HepG2 (cell line): ENCODE measurements at regions not wholly inside any gene's neighbourhood (a gene's known extent, or its start where the extent isn't known, plus 50 kb on each side); places are given as distances from the start of the nearest gene placed in this dataset.

Experiments used
- CBX5 ChIP-seq: sonication (generic); formaldehyde crosslinking; IDR thresholded peaks from 2 replicates; pipeline ENCODE4 v1.4.0; 2020; ENCODE audit warnings: missing genetic modification reagents, borderline replicate concordance
- CCAR2 ChIP-seq: fragments of 200-400 bp; formaldehyde crosslinking; optimal IDR thresholded peaks from 2 replicates; pipeline ENCODE3; 2018; ENCODE audit warnings: low read depth, mild to moderate bottlenecking, low read length, moderate library complexity
- ETV6 ChIP-seq: sonication (generic); formaldehyde crosslinking; conservative IDR thresholded peaks from 2 replicates; pipeline ENCODE4 v1.4.0; 2020; ENCODE audit warnings: missing genetic modification reagents
- HNRNPH1 ChIP-seq: fragments of 200-400 bp; formaldehyde crosslinking; optimal IDR thresholded peaks from 2 replicates; pipeline ENCODE3; 2017; ENCODE audit warnings: mild to moderate bottlenecking, low read depth, low read length
- HNRNPK ChIP-seq: fragments of 200-400 bp; formaldehyde crosslinking; IDR thresholded peaks from 2 replicates; pipeline ENCODE4 v1.6.1; 2018; ENCODE audit warnings: low read length, low read depth, moderate library complexity, mild to moderate bottlenecking; ENCODE audit not compliant: poor library complexity, severe bottlenecking
- NFKBIZ ChIP-seq: IDR thresholded peaks from 2 replicates; pipeline ENCODE4 v1.6.1; 2018; ENCODE audit warnings: missing genetic modification reagents, missing compliant biosample characterization
- RFX5 ChIP-seq: IDR thresholded peaks from 2 replicates; pipeline ENCODE4 v1.6.1; 2011; ENCODE audit warnings: low read depth, low read length, improper control_type of control experiment
- SAP130 ChIP-seq: IDR thresholded peaks from 2 replicates; pipeline ENCODE4 v1.6.1; 2016; ENCODE audit warnings: low read depth
- ZFYVE20 ChIP-seq: sonication (generic); formaldehyde crosslinking; IDR thresholded peaks from 2 replicates; pipeline ENCODE4 v1.8.0; 2023; ENCODE audit warnings: low read depth, mild to moderate bottlenecking, moderate library complexity, missing genetic modification reagents, borderline replicate concordance
- ZNF766 ChIP-seq: sonication (generic); formaldehyde crosslinking; IDR thresholded peaks from 2 replicates; pipeline ENCODE4 v1.5.0; 2020; ENCODE audit warnings: missing genetic modification reagents, borderline replicate concordance
- TF ChIP-seq, protein P1 (sequence below): sonication (generic); formaldehyde crosslinking; IDR thresholded peaks from 2 replicates; pipeline ENCODE4 v1.5.0; 2020; ENCODE audit warnings: mild to moderate bottlenecking, missing genetic modification reagents, borderline replicate concordance
- TF ChIP-seq, protein P2 (sequence below): sonication (generic); formaldehyde crosslinking; IDR thresholded peaks from 2 replicates; pipeline ENCODE4 v1.4.0; 2020; ENCODE audit warnings: missing genetic modification reagents
- TF ChIP-seq, protein P3 (sequence below): sonication (generic); IDR thresholded peaks from 2 replicates; pipeline ENCODE4 v1.6.1; 2016; ENCODE audit warnings: low read depth, borderline replicate concordance
- TF ChIP-seq, protein P4 (sequence below): sonication (generic); formaldehyde crosslinking; IDR thresholded peaks from 2 replicates; pipeline ENCODE4 v1.8.0; 2022; ENCODE audit warnings: mild to moderate bottlenecking, missing genetic modification reagents, moderate library complexity

DNA sequence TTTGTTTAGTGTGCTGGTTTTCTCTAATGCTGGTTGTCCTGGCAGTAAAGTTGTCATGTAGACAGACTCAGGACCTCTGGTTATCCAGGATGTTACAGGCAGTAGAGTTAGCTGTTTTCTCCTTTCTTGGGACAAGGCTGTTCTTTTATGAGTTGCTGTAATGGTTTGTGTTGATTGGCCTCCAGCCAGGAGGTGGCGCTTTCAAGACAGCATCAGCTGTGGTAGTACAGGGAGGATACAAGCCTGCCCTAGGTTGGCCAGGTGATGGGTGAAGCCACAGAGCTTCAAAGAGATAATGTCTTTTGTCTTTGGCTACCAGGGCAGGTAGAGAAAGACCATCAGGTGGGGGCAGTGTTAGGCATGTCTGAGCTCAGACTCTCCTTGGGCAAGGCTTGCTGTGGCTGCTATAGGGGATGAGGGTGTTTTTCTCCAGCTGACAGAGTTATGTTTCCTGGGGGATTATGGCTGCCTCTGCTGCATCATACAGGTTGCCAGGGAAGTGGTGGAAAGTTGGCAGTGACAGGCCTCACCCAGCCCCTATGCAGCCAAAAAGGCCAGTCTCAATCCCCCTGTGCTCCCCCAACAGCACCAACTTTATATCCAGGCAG, 127.2 kb upstream of the TAB2 start (continued):
- TF ChIP-seq, protein P1, sequence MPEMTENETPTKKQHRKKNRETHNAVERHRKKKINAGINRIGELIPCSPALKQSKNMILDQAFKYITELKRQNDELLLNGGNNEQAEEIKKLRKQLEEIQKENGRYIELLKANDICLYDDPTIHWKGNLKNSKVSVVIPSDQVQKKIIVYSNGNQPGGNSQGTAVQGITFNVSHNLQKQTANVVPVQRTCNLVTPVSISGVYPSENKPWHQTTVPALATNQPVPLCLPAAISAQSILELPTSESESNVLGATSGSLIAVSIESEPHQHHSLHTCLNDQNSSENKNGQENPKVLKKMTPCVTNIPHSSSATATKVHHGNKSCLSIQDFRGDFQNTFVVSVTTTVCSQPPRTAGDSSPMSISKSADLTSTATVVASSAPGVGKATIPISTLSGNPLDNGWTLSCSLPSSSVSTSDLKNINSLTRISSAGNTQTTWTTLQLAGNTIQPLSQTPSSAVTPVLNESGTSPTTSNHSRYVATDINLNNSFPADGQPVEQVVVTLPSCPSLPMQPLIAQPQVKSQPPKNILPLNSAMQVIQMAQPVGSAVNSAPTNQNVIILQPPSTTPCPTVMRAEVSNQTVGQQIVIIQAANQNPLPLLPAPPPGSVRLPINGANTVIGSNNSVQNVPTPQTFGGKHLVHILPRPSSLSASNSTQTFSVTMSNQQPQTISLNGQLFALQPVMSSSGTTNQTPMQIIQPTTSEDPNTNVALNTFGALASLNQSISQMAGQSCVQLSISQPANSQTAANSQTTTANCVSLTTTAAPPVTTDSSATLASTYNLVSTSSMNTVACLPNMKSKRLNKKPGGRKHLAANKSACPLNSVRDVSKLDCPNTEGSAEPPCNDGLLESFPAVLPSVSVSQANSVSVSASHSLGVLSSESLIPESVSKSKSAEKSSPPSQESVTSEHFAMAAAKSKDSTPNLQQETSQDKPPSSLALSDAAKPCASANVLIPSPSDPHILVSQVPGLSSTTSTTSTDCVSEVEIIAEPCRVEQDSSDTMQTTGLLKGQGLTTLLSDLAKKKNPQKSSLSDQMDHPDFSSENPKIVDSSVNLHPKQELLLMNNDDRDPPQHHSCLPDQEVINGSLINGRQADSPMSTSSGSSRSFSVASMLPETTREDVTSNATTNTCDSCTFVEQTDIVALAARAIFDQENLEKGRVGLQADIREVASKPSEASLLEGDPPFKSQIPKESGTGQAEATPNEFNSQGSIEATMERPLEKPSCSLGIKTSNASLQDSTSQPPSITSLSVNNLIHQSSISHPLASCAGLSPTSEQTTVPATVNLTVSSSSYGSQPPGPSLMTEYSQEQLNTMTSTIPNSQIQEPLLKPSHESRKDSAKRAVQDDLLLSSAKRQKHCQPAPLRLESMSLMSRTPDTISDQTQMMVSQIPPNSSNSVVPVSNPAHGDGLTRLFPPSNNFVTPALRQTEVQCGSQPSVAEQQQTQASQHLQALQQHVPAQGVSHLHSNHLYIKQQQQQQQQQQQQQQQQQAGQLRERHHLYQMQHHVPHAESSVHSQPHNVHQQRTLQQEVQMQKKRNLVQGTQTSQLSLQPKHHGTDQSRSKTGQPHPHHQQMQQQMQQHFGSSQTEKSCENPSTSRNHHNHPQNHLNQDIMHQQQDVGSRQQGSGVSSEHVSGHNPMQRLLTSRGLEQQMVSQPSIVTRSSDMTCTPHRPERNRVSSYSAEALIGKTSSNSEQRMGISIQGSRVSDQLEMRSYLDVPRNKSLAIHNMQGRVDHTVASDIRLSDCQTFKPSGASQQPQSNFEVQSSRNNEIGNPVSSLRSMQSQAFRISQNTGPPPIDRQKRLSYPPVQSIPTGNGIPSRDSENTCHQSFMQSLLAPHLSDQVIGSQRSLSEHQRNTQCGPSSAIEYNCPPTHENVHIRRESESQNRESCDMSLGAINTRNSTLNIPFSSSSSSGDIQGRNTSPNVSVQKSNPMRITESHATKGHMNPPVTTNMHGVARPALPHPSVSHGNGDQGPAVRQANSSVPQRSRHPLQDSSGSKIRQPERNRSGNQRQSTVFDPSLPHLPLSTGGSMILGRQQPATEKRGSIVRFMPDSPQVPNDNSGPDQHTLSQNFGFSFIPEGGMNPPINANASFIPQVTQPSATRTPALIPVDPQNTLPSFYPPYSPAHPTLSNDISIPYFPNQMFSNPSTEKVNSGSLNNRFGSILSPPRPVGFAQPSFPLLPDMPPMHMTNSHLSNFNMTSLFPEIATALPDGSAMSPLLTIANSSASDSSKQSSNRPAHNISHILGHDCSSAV (CRISPR knock-in tag), result no peak
- TF ChIP-seq CCAR2, result no peak
- TF ChIP-seq, protein P2, sequence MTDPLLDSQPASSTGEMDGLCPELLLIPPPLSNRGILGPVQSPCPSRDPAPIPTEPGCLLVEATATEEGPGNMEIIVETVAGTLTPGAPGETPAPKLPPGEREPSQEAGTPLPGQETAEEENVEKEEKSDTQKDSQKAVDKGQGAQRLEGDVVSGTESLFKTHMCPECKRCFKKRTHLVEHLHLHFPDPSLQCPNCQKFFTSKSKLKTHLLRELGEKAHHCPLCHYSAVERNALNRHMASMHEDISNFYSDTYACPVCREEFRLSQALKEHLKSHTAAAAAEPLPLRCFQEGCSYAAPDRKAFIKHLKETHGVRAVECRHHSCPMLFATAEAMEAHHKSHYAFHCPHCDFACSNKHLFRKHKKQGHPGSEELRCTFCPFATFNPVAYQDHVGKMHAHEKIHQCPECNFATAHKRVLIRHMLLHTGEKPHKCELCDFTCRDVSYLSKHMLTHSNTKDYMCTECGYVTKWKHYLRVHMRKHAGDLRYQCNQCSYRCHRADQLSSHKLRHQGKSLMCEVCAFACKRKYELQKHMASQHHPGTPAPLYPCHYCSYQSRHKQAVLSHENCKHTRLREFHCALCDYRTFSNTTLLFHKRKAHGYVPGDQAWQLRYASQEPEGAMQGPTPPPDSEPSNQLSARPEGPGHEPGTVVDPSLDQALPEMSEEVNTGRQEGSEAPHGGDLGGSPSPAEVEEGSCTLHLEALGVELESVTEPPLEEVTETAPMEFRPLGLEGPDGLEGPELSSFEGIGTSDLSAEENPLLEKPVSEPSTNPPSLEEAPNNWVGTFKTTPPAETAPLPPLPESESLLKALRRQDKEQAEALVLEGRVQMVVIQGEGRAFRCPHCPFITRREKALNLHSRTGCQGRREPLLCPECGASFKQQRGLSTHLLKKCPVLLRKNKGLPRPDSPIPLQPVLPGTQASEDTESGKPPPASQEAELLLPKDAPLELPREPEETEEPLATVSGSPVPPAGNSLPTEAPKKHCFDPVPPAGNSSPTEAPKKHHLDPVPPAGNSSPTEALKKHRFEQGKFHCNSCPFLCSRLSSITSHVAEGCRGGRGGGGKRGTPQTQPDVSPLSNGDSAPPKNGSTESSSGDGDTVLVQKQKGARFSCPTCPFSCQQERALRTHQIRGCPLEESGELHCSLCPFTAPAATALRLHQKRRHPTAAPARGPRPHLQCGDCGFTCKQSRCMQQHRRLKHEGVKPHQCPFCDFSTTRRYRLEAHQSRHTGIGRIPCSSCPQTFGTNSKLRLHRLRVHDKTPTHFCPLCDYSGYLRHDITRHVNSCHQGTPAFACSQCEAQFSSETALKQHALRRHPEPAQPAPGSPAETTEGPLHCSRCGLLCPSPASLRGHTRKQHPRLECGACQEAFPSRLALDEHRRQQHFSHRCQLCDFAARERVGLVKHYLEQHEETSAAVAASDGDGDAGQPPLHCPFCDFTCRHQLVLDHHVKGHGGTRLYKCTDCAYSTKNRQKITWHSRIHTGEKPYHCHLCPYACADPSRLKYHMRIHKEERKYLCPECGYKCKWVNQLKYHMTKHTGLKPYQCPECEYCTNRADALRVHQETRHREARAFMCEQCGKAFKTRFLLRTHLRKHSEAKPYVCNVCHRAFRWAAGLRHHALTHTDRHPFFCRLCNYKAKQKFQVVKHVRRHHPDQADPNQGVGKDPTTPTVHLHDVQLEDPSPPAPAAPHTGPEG (CRISPR knock-in tag), result no peak
- no peak for TF ChIP-seq ETV6 (CRISPR knock-in tag)
- TF ChIP-seq, protein P3, sequence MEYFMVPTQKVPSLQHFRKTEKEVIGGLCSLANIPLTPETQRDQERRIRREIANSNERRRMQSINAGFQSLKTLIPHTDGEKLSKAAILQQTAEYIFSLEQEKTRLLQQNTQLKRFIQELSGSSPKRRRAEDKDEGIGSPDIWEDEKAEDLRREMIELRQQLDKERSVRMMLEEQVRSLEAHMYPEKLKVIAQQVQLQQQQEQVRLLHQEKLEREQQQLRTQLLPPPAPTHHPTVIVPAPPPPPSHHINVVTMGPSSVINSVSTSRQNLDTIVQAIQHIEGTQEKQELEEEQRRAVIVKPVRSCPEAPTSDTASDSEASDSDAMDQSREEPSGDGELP, result peak; percentile 76; the same call in 1 of the 2 replicates
- TF ChIP-seq HNRNPK, result no peak
- no peak for TF ChIP-seq NFKBIZ (CRISPR knock-in tag)
- TF ChIP-seq, protein P4, sequence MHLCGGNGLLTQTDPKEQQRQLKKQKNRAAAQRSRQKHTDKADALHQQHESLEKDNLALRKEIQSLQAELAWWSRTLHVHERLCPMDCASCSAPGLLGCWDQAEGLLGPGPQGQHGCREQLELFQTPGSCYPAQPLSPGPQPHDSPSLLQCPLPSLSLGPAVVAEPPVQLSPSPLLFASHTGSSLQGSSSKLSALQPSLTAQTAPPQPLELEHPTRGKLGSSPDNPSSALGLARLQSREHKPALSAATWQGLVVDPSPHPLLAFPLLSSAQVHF (CRISPR knock-in tag), result no peak
- no peak for TF ChIP-seq SAP130 (CRISPR knock-in tag)
- no peak for TF ChIP-seq ZNF766 (CRISPR knock-in tag)
- no peak for TF ChIP-seq ZFYVE20 (CRISPR knock-in tag)
- TF ChIP-seq RFX5, result no peak
- TF ChIP-seq CBX5 (CRISPR knock-in tag), result peak; percentile 25; the same call in 1 of the 2 replicates
- no peak for TF ChIP-seq HNRNPH1
